OCI-LY1 (cell line): ENCODE measurements at regions not wholly inside any gene's neighbourhood (a gene's known extent, or its start where the extent isn't known, plus 50 kb on each side); places are given as distances from the start of the nearest gene placed in this dataset.

Experiments
- EZH2 ChIP-seq: fragments of 200-600 bp; sonication (generic), shearing (Covaris generic); IDR thresholded peaks from 2 replicates; pipeline ENCODE4 v1.8.0; 2017; ENCODE audit warnings: borderline replicate concordance, mixed run types, mild to moderate bottlenecking, antibody characterized with exemption, low read length, moderate library complexity, mixed read lengths
- TF ChIP-seq, protein P1 (sequence below): fragments of 200-600 bp; sonication (generic), shearing (Covaris generic); IDR thresholded peaks from 2 replicates; pipeline ENCODE4 v1.5.1; 2017; ENCODE audit warnings: mild to moderate bottlenecking, antibody characterized with exemption, low read length, moderate library complexity, mixed read lengths

GRCh38 chr1:96030312-96030711 is 691.3 kb upstream of the PTBP2 start:
- TF ChIP-seq, protein P1, sequence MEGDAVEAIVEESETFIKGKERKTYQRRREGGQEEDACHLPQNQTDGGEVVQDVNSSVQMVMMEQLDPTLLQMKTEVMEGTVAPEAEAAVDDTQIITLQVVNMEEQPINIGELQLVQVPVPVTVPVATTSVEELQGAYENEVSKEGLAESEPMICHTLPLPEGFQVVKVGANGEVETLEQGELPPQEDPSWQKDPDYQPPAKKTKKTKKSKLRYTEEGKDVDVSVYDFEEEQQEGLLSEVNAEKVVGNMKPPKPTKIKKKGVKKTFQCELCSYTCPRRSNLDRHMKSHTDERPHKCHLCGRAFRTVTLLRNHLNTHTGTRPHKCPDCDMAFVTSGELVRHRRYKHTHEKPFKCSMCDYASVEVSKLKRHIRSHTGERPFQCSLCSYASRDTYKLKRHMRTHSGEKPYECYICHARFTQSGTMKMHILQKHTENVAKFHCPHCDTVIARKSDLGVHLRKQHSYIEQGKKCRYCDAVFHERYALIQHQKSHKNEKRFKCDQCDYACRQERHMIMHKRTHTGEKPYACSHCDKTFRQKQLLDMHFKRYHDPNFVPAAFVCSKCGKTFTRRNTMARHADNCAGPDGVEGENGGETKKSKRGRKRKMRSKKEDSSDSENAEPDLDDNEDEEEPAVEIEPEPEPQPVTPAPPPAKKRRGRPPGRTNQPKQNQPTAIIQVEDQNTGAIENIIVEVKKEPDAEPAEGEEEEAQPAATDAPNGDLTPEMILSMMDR = no peak
- TF ChIP-seq EZH2 = no peak
